Neural cell (in vitro differentiated cells): ENCODE measurements at regions not wholly inside any gene's neighbourhood (a gene's known extent, or its start where the extent isn't known, plus 50 kb on each side); places are given as distances from the start of the nearest gene placed in this dataset.

Source experiments
- H2AFZ ChIP-seq: fragments of 200-600, 300-800 bp; sonication (generic), shearing (Covaris generic); 2 replicates; pipeline ENCODE4 v1.6.0; 2014; ENCODE audit warnings: low read depth, mild to moderate bottlenecking, antibody characterized with exemption, low read length, moderate library complexity
- H3F3A ChIP-seq: fragments of 200-600 bp; shearing (Covaris generic); 2 replicates; pipeline ENCODE4 v1.6.1; 2016; ENCODE audit warnings: mild to moderate bottlenecking, moderate library complexity, mixed read lengths, antibody characterized with exemption, low read length; ENCODE audit not compliant: insufficient read depth, poor library complexity, severe bottlenecking
- H3K27ac ChIP-seq: fragments of 200-600, 300-800 bp; sonication (generic), shearing (Covaris generic); 2 replicates; pipeline ENCODE4 v1.5.1; 2014; ENCODE audit warnings: mild to moderate bottlenecking, low read length, moderate library complexity
- H3K27me3 ChIP-seq: fragments of 300-800, 200-600 bp; sonication (generic), shearing (Covaris generic); 2 replicates; pipeline ENCODE4 v1.6.0; 2014; ENCODE audit warnings: mild to moderate bottlenecking, low read depth, low read length, moderate library complexity; ENCODE audit not compliant: insufficient read depth
- H3K36me3 ChIP-seq: fragments of 300-800, 200-600 bp; sonication (generic), shearing (Covaris generic); 2 replicates; pipeline ENCODE4 v1.5.1; 2014; ENCODE audit warnings: mild to moderate bottlenecking, antibody characterized with exemption, low read length, moderate library complexity; ENCODE audit not compliant: insufficient read depth
- H3K4me2 ChIP-seq: fragments of 300-800, 200-600 bp; sonication (generic), shearing (Covaris generic); 2 replicates; pipeline ENCODE4 v1.6.0; 2014; ENCODE audit warnings: mild to moderate bottlenecking, low read length
- H3K4me3 ChIP-seq: fragments of 300-800, 200-600 bp; sonication (generic), shearing (Covaris generic); 2 replicates; pipeline ENCODE4 v1.5.1; 2014; ENCODE audit warnings: mild to moderate bottlenecking, low read length, moderate library complexity
- H3K79me2 ChIP-seq: fragments of 200-600 bp; shearing (Covaris generic); replicated peaks from 2 replicates; pipeline ENCODE4 v1.6.0; 2014; ENCODE audit warnings: mild to moderate bottlenecking, low read length, moderate library complexity; ENCODE audit not compliant: insufficient read depth
- H3K9ac ChIP-seq: fragments of 300-800, 200-600 bp; sonication (generic), shearing (Covaris generic); 2 replicates; pipeline ENCODE4 v1.6.1; 2016; ENCODE audit warnings: mild to moderate bottlenecking, low read length, mixed read lengths
- H3K9me2 ChIP-seq: fragments of 200-600 bp; shearing (Covaris generic); 2 replicates; pipeline ENCODE4 v1.6.1; 2016; ENCODE audit warnings: mild to moderate bottlenecking, low read length, mixed read lengths; ENCODE audit not compliant: insufficient read depth
- H3K9me3 ChIP-seq: fragments of 200-600, 300-800 bp; sonication (generic), shearing (Covaris generic); 2 replicates; pipeline ENCODE4 v1.6.1; 2016; ENCODE audit warnings: mild to moderate bottlenecking, mixed run types, low read length, moderate library complexity, mixed read lengths
- H4K20me1 ChIP-seq: fragments of 200-600 bp; shearing (Covaris generic); 2 replicates; pipeline ENCODE4 v1.6.1; 2016; ENCODE audit warnings: mild to moderate bottlenecking, mixed run types; ENCODE audit not compliant: insufficient read depth
- EP300 ChIP-seq: fragments of 450-650 bp; conservative IDR thresholded peaks from 2 replicates; pipeline ENCODE4 v1.6.1; 2014; ENCODE audit warnings: antibody characterized with exemption, mild to moderate bottlenecking, moderate library complexity; ENCODE audit not compliant: poor library complexity, severe bottlenecking
- EZH2 ChIP-seq: fragments of 200-600, 300-800 bp; shearing (Covaris generic), sonication (generic); IDR thresholded peaks from 2 replicates; pipeline ENCODE4 v1.6.1; 2014; ENCODE audit warnings: antibody characterized with exemption, low read length, borderline replicate concordance, mild to moderate bottlenecking; ENCODE audit not compliant: insufficient read depth, poor library complexity, severe bottlenecking
- MXI1 ChIP-seq: fragments of 450-650 bp; conservative IDR thresholded peaks from 2 replicates; pipeline ENCODE4 v1.6.1; 2014; ENCODE audit warnings: antibody characterized with exemption, mild to moderate bottlenecking; ENCODE audit not compliant: poor library complexity, severe bottlenecking
- POLR2AphosphoS5 ChIP-seq: IDR thresholded peaks from 2 replicates; pipeline ENCODE4 v1.6.1; 2012
- RAD21 ChIP-seq: fragments of 450-650 bp; conservative IDR thresholded peaks from 2 replicates; pipeline ENCODE4 v1.6.1; 2014; ENCODE audit warnings: antibody characterized with exemption, mild to moderate bottlenecking, moderate library complexity
- SMC3 ChIP-seq: fragments of 450-650 bp; conservative IDR thresholded peaks from 2 replicates; pipeline ENCODE4 v1.6.1; 2014; ENCODE audit warnings: antibody characterized with exemption, mild to moderate bottlenecking, moderate library complexity; ENCODE audit not compliant: poor library complexity
- TAF1 ChIP-seq: IDR thresholded peaks from 2 replicates; pipeline ENCODE4 v1.6.1; 2012; ENCODE audit warnings: low read depth
- TF ChIP-seq, protein P1 (sequence below): fragments of 450-650 bp; IDR thresholded peaks from 2 replicates; pipeline ENCODE4 v1.5.1; 2014; ENCODE audit warnings: antibody characterized with exemption, mild to moderate bottlenecking, moderate library complexity; ENCODE audit not compliant: poor library complexity, severe bottlenecking
- TF ChIP-seq, protein P2 (sequence below): IDR thresholded peaks from 2 replicates; pipeline ENCODE4 v1.6.1; 2012; ENCODE audit warnings: borderline replicate concordance

DNA sequence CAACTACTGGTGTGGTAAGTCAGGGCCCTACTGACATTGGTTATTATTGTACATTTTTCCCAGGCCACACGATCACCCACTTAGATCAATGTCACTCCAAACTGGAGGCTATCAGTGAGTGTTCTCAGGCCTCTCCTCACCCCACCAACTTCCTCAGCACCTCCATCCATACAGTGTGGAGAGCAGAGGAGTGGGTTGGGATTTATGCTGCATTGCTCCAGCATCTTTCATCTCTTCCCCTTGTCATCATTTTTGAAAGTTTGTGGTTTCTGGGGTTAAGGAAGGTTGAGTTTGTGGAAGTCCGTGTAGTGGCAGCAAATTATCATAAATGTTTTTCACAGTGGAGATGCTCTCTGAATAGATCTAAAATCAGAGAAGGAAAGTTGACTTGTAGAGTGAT, 60.2 kb downstream of the TLNRD1 start:
- TF ChIP-seq MXI1 (no peak), SMC3 (no peak), EZH2 (no peak), EP300 (no peak), POLR2AphosphoS5 (no peak), RAD21 (no peak), TAF1 (no peak)
- TF ChIP-seq, protein P1, sequence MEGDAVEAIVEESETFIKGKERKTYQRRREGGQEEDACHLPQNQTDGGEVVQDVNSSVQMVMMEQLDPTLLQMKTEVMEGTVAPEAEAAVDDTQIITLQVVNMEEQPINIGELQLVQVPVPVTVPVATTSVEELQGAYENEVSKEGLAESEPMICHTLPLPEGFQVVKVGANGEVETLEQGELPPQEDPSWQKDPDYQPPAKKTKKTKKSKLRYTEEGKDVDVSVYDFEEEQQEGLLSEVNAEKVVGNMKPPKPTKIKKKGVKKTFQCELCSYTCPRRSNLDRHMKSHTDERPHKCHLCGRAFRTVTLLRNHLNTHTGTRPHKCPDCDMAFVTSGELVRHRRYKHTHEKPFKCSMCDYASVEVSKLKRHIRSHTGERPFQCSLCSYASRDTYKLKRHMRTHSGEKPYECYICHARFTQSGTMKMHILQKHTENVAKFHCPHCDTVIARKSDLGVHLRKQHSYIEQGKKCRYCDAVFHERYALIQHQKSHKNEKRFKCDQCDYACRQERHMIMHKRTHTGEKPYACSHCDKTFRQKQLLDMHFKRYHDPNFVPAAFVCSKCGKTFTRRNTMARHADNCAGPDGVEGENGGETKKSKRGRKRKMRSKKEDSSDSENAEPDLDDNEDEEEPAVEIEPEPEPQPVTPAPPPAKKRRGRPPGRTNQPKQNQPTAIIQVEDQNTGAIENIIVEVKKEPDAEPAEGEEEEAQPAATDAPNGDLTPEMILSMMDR, result no peak
- TF ChIP-seq, protein P2, sequence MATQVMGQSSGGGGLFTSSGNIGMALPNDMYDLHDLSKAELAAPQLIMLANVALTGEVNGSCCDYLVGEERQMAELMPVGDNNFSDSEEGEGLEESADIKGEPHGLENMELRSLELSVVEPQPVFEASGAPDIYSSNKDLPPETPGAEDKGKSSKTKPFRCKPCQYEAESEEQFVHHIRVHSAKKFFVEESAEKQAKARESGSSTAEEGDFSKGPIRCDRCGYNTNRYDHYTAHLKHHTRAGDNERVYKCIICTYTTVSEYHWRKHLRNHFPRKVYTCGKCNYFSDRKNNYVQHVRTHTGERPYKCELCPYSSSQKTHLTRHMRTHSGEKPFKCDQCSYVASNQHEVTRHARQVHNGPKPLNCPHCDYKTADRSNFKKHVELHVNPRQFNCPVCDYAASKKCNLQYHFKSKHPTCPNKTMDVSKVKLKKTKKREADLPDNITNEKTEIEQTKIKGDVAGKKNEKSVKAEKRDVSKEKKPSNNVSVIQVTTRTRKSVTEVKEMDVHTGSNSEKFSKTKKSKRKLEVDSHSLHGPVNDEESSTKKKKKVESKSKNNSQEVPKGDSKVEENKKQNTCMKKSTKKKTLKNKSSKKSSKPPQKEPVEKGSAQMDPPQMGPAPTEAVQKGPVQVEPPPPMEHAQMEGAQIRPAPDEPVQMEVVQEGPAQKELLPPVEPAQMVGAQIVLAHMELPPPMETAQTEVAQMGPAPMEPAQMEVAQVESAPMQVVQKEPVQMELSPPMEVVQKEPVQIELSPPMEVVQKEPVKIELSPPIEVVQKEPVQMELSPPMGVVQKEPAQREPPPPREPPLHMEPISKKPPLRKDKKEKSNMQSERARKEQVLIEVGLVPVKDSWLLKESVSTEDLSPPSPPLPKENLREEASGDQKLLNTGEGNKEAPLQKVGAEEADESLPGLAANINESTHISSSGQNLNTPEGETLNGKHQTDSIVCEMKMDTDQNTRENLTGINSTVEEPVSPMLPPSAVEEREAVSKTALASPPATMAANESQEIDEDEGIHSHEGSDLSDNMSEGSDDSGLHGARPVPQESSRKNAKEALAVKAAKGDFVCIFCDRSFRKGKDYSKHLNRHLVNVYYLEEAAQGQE, result no peak
- Histone ChIP-seq H3K4me3 (no peak overlapping the region), H3K4me2 (no peak overlapping the region), H3K9ac (no peak overlapping the region), H3K27me3 (no peaks in the 10 kb centered on the region), H3K36me3 (no peaks in the 10 kb centered on the region), H3K9me2 (no peaks in the 10 kb centered on the region), H2AFZ (no peak overlapping the region), H4K20me1 (no peaks in the 10 kb centered on the region), H3K79me2 (no peaks in the 10 kb centered on the region), H3K27ac (no peak overlapping the region), H3F3A (no peaks in the 10 kb centered on the region), H3K9me3 (no peaks in the 10 kb centered on the region)

DNA sequence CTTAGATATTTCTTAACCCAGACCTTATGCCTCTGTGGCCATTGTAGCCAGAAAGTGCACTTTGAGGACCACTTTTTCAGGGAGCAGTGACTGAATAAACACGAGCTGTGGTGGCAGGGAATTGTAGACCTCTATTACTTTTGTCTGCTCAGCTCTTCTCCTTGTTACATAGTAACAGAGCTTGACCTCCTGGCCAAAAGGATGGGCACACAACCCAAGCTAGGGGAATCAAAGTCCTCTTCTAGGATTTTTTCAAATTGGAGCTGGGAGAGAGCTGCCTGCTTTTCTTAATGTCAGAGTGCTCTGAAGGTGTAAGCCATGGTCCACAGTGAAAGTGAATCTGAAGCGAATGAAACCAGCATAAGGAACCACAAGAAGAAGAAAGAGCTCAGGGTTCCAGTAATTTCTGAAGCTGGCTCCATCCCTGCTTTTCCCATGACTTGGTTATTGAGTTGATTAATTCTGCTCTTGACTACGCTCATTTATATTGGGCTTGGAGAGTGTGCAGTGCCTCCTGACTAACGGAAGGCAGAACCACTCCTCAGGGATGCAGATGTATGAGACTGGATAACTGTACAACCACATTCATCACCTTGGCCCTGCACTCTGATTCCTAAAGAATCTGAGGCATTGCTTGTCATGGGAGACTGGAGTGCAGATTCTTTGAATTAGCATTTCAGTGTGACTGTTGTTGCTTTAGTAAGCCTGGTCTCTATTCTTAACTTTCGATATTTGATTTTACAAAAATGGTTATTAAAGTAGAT, 60.9 kb downstream of the TLNRD1 start:
- H3K4me3 ChIP-seq, result no peak overlapping the region
- TF ChIP-seq, protein P1, result no peak
- TF ChIP-seq SMC3 (no peak), EP300 (no peak), EZH2 (no peak), TAF1 (no peak)
- no peak overlapping the region for H3K27ac ChIP-seq
- no peaks in the 10 kb centered on the region for H3K9me2 ChIP-seq
- H2AFZ ChIP-seq, result no peak overlapping the region
- no peaks in the 10 kb centered on the region for H4K20me1 ChIP-seq
- H3K36me3 ChIP-seq, result no peaks in the 10 kb centered on the region
- no peaks in the 10 kb centered on the region for H3K27me3 ChIP-seq
- H3K9ac ChIP-seq, result no peak overlapping the region
- no peak overlapping the region for H3K4me2 ChIP-seq
- no peaks in the 10 kb centered on the region for H3K79me2 ChIP-seq
- H3K9me3 ChIP-seq, result no peaks in the 10 kb centered on the region
- H3F3A ChIP-seq, result no peaks in the 10 kb centered on the region
